Neural cell (in vitro differentiated cells): ENCODE measurements at regions not wholly inside any gene's neighbourhood (a gene's known extent, or its start where the extent isn't known, plus 50 kb on each side); places are given as distances from the start of the nearest gene placed in this dataset.

Experiments
- EP300 ChIP-seq: fragments of 450-650 bp; conservative IDR thresholded peaks from 2 replicates; pipeline ENCODE4 v1.6.1; 2014; ENCODE audit warnings: antibody characterized with exemption, mild to moderate bottlenecking, moderate library complexity; ENCODE audit not compliant: poor library complexity, severe bottlenecking
- EZH2 ChIP-seq: fragments of 200-600, 300-800 bp; shearing (Covaris generic), sonication (generic); IDR thresholded peaks from 2 replicates; pipeline ENCODE4 v1.6.1; 2014; ENCODE audit warnings: antibody characterized with exemption, low read length, borderline replicate concordance, mild to moderate bottlenecking; ENCODE audit not compliant: insufficient read depth, poor library complexity, severe bottlenecking
- POLR2AphosphoS5 ChIP-seq: IDR thresholded peaks from 2 replicates; pipeline ENCODE4 v1.6.1; 2012
- RAD21 ChIP-seq: fragments of 450-650 bp; conservative IDR thresholded peaks from 2 replicates; pipeline ENCODE4 v1.6.1; 2014; ENCODE audit warnings: antibody characterized with exemption, mild to moderate bottlenecking, moderate library complexity
- SMC3 ChIP-seq: fragments of 450-650 bp; conservative IDR thresholded peaks from 2 replicates; pipeline ENCODE4 v1.6.1; 2014; ENCODE audit warnings: antibody characterized with exemption, mild to moderate bottlenecking, moderate library complexity; ENCODE audit not compliant: poor library complexity
- TAF1 ChIP-seq: IDR thresholded peaks from 2 replicates; pipeline ENCODE4 v1.6.1; 2012; ENCODE audit warnings: low read depth
- TF ChIP-seq, protein P1 (sequence below): fragments of 450-650 bp; IDR thresholded peaks from 2 replicates; pipeline ENCODE4 v1.5.1; 2014; ENCODE audit warnings: antibody characterized with exemption, mild to moderate bottlenecking, moderate library complexity; ENCODE audit not compliant: poor library complexity, severe bottlenecking
- TF ChIP-seq, protein P2 (sequence below): IDR thresholded peaks from 2 replicates; pipeline ENCODE4 v1.6.1; 2012; ENCODE audit warnings: borderline replicate concordance

DNA sequence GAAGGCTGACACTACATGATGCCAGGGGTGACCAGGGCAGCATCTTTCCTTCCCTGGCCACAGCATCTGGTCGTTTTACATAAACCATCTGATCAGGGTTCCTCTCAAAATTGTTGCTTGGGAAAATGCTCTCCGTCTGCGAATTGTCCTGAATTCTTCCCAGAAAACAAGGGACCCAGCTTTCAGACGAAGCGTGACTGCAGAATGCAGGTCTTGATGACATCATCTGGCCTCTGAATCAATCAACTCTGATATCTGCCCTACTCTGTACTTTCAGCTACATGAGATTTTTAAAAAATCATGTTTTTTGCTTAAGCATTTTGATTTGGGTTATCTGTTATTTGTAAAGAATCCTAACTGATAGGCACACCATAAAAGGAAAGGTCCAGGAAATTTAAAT, 246.6 kb upstream of the IRS2 start:
- TF ChIP-seq, protein P1, sequence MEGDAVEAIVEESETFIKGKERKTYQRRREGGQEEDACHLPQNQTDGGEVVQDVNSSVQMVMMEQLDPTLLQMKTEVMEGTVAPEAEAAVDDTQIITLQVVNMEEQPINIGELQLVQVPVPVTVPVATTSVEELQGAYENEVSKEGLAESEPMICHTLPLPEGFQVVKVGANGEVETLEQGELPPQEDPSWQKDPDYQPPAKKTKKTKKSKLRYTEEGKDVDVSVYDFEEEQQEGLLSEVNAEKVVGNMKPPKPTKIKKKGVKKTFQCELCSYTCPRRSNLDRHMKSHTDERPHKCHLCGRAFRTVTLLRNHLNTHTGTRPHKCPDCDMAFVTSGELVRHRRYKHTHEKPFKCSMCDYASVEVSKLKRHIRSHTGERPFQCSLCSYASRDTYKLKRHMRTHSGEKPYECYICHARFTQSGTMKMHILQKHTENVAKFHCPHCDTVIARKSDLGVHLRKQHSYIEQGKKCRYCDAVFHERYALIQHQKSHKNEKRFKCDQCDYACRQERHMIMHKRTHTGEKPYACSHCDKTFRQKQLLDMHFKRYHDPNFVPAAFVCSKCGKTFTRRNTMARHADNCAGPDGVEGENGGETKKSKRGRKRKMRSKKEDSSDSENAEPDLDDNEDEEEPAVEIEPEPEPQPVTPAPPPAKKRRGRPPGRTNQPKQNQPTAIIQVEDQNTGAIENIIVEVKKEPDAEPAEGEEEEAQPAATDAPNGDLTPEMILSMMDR, result no peak
- TF ChIP-seq TAF1, result no peak
- no peak for TF ChIP-seq RAD21
- TF ChIP-seq POLR2AphosphoS5, result no peak
- no peak for TF ChIP-seq EZH2
- TF ChIP-seq SMC3, result no peak
- TF ChIP-seq, protein P2, sequence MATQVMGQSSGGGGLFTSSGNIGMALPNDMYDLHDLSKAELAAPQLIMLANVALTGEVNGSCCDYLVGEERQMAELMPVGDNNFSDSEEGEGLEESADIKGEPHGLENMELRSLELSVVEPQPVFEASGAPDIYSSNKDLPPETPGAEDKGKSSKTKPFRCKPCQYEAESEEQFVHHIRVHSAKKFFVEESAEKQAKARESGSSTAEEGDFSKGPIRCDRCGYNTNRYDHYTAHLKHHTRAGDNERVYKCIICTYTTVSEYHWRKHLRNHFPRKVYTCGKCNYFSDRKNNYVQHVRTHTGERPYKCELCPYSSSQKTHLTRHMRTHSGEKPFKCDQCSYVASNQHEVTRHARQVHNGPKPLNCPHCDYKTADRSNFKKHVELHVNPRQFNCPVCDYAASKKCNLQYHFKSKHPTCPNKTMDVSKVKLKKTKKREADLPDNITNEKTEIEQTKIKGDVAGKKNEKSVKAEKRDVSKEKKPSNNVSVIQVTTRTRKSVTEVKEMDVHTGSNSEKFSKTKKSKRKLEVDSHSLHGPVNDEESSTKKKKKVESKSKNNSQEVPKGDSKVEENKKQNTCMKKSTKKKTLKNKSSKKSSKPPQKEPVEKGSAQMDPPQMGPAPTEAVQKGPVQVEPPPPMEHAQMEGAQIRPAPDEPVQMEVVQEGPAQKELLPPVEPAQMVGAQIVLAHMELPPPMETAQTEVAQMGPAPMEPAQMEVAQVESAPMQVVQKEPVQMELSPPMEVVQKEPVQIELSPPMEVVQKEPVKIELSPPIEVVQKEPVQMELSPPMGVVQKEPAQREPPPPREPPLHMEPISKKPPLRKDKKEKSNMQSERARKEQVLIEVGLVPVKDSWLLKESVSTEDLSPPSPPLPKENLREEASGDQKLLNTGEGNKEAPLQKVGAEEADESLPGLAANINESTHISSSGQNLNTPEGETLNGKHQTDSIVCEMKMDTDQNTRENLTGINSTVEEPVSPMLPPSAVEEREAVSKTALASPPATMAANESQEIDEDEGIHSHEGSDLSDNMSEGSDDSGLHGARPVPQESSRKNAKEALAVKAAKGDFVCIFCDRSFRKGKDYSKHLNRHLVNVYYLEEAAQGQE, result no peak
- no peak for TF ChIP-seq EP300
